RPMI7951 (cell line): ENCODE measurements at regions not wholly inside any gene's neighbourhood (a gene's known extent, or its start where the extent isn't known, plus 50 kb on each side); places are given as distances from the start of the nearest gene placed in this dataset.
"Not testable (repeated sequence)": the region's sequence is repeated elsewhere in the genome, so short reads cannot be mapped to it uniquely, and the experiment has no call there.

ENCODE experiments used
- DNase-seq: peaks from one replicate; pipeline ENCODE4 v3.0.0-alpha.2; 2012; ENCODE audit warnings: low read depth

DNA sequence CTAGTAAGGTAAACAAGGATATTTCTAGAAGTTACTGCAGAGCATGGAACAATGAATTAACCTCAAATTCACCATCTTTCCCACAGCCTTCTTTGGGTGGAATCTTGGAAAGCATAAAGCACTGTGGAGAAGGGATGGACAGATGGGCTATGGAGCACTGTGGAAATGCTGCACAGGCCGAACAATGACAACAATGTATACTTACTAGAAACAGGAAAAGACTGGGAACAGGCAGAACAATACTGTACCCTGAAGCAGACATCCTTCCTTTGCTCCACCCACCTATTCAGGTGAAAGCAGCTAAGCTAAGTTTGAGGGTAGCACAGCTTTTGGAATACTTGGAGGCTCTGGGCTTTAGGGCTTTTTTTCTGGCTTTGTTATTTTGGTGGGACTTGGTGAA, 250.6 kb upstream of the KLF8 start:
- DNase-seq, result no peak

DNA sequence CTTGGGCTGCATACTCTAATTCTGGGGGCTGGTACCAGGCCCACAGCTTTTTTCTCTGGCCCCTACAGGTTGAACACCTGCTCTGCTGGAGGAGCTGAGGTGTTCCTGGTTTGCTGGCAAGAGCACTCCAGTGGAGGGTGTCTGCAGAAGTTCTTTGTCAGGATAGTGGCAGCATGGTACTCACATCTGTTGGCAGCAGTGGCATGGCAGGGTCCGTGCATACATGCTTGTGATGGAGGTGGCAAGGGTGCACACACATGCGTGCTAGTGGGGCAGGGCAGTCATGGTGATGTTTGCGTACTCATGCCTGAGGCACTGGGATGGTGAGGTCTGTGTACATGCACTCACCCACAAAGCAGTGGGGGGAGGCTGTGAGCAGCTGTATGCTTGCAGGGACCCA, 235.5 kb upstream of the KLF8 start:
- DNase-seq, result no peak

DNA sequence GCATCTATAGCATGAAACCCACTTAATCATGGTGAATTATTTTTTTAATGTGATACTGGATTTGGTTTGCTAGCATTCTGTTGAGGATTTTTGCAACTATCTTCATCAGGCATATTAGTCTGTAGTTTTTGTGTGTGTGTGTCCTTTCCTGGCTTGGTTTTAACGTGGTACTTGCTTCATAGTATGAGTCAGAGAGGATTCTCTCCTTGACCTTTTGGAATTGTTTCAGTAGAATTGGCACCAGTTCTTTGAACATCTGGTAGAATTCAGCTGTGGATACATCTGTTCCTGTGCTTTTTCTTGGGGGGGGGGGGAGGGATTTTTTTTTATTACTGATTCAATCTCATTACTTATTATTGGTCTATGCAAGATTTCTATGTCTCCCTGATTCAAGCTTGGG, 232.0 kb upstream of the KLF8 start:
- peak; percentile 61 for DNase-seq

DNA sequence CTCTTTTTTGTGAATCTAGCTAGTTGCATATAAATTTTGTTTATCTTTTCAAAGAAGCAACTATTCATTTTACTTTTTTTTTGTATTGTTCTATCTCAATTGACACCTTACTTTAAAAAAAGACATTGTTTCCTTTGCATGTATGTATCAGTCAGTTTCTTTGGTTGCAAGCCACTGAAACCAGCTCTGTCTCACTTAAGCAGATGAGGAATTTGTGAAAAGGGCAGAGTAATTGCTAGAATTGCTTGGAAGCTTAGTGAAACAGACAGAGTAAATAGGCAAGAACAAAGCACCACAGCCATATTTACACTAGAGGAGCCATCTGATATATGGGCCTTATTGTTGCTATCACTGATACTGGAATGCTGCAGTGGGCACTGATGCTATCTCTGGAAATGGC, 231.4 kb upstream of the KLF8 start:
- DNase-seq, result no peak

DNA sequence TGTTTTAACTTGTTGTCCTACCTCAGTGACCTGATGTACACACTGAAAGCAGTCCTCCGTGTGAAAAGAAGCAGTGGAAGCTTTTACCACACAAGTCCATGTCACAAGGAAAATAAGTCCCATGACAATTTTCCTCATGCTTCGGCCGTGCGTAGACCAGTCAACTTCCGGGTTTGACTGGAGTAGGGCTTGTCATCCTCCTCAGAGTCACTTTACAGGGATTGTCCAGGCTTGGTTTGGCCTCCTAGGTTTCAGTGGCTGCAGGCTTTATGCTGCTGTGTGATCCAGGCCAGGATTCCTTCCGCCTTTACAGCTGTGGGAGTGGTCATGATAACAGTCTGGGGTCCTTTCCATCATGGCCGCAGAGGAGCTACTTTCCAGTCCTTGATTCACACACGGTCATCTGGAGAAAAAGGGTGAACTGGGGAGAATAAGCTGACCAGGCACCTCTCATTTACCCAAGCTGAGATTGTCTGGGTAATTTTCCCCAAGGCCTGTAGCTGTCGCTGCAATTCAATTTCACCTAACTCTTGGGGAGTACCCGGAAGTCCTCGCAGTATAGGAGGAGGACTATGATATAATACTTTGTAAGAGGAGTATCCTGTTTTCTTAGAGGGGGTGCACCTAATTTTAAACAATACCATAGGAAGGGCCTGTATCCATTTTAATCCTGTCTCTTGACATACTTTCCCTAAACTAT, 206.1 kb upstream of the KLF8 start:
- no peak for DNase-seq

DNA sequence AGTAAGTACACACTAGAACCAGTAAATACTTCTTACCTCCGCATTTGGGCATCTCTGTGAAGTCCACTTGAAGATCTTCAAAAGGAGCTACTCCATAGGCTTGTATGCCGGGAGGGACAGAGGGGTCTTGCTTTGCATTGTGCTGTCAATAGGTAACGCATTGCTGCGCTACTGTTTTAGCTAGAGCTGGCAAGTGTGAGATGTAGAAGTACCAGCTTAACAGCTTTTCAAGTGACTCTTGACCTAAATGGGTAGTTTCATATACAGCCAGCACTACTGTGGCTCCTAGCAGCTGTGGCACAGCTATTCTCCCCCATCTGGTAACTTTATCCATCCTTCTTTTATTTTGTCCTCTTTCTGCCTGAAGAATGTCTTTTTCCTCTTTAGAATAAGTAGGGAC, 205.3 kb upstream of the KLF8 start:
- no peak for DNase-seq

DNA sequence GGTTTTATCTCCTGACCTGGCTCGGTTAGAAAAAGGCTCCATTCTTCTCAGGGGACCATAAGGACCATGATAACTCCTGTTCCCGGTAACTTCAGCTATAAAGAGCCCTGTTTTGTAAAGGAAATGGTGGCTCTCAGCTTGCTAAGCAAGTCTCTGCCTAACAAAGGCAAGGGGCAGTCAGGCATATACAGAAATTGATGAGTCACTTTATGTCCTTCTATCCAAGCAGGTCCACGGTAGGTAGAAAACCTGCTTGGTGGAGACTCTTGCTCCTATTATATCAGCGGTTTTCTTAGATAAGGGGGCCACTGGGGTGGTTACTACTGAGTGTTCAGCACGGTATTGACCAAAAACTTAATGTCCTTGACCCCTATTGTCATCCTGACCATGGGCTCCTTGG, 203.0 kb upstream of the KLF8 start:
- DNase-seq, result no peak

DNA sequence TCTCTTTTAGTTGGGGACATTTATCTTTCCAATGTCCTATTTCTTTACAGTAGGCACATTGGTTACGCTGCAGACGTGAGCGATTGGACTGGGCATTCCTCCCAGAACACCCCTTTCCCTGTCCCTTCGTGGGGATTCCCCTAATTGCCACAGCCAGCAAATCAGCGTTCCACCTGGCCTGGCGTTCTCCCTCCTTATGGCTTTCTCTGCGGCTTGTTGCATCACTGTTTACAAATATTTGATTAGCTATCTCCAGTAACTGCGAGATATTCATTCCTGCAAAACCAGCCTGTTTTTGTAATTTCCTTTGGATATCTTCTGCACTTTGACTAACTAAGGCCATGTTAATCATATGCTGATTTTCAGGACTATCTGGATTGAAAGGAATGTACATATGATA, 202.5 kb upstream of the KLF8 start:
- DNase-seq, result no peak

DNA sequence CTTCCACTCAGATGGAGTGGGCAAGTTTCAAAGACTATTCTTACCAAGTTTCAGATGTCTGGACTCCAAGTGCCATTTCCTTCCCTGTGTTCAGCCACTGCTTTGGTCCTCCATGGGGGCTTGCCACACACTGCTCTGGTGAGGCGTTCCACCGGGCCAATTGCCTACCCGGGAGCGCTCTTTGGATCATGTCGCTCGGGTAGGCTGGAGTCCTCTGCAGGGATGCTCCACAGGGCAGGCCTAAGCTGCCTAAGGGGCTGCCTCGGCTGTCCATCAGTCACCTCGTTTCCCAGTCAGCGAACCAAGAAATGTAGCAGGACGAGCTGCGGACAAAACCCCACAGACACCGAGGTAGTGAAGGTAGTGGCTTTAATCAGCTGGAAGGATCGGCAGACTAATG, 200.7 kb upstream of the KLF8 start:
- no peak for DNase-seq

DNA sequence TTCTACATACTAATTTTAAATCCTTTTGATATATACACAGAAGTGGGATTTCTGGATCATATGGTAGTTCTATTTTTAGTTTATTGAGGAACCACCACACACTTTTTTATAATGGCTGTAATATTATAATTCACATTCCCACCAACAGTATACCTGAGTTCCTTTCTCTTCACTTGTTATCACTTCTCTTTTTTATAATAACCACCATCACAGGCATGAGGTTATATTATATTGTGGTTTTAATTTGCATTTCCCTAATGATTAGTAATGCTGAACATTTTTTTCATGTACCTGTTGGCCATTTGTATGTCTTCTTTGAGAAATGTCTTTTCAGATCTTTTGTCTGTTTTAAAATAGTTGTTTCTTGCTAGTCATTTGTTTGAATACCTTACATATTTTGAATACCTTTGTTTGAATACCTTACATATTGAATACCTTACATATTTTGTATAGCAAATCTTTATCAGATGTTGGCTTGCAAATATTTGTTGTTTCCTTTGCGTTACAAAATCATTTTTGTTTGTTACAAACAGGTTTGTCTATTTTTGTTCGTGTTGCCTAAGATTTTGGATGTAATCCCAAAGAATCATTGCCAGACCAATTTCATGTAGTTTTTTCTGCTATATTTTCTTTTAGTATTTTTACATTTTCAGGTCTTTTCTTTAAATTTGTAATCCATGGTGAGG, 198.5 kb upstream of the KLF8 start:
- no peak for DNase-seq

DNA sequence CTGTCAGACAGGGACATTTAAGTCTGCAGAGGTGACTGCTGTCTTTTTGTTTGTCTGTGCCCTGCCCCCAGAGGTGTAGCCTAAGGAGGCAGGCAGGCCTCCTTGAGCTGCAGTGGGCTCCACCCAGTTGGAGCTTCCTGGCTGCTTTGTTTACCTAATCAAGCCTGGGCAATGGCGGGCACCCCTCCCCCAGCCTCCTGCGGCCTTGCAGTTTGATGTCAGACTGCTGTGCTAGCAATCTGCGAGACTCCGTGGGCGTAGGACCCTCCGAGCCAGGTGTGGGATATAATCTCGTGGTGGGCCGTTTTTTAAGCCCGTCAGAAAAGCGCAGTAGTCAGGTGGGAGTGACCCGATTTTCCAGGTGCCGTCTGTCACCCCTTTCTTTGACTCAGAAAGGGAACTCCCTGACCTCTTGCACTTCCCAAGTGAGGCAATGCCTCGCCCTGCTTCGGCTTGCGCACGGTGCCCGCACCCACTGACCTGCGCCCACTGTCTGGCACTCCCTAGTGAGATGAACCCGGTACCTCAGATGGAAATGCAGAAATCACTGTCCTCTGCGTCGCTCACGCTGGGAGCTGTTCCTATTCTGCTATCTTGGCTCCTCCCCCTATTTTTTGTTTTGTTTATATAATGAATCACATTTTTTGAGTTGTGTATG, 179.4 kb upstream of the KLF8 start:
- DNase-seq, result not testable (repeated sequence)

DNA sequence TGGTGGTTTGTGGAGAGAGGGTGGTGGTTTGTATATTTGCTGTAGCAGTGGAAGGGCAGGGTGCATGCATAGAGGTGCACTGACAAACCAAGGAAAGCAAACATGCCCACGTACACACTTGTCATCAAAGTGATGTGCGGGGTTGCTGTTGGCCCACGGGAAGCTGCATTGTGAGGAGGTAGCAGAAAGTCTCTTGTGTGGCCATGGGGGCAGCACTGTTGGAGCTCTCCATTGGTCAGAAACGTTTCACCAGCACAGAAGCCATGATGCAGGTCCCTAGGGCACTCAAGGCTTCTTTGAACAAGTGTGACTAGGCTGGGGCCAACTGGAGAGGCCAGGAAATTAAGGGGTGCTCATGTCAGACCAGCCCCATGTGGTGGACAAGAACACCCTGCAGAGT, 174.8 kb upstream of the KLF8 start:
- DNase-seq, result no peak

DNA sequence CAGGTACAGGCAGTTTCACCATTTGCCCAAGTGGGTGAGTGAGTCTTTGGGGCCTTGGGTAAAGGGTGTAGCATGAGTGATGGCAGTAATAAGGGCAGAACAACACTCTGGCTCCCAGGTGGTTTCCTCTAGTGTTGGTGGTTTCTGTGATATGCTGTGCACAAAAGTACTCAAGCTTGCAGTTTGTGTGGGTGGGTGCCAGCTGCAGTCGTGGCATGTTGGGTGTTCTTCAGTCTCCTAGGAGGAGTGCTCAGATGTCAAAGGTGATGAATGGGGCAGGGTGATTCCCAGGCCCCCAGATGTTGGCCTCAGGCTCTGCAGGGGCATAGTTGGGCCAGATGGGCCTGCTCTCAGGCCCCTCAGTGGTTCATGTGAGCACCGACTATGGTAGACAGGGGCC, 166.1 kb upstream of the KLF8 start:
- no peak for DNase-seq

DNA sequence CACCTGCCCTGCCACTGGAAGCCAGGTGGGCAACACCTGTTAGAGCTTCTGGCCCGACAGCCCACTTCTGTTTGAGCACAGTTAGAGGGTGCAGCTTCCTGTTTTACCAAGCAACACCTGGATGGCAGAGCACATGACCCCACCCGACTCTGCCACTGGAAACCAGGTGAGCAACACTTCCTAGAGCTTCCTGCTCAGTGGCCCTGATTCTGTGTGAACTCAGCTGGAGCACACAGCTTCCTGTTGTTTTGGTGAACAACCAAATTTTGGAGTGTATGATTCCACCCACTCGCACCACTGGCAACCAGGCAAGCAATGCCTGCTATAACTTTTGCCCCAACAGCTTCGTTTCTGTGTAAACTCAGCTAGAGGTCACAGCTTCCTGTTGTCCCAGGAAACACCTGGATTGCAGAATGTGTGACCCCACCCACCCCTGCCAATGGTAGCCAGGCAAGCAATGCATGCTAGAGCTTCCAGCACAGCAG, 163.8 kb upstream of the KLF8 start:
- DNase-seq, result no peak

DNA sequence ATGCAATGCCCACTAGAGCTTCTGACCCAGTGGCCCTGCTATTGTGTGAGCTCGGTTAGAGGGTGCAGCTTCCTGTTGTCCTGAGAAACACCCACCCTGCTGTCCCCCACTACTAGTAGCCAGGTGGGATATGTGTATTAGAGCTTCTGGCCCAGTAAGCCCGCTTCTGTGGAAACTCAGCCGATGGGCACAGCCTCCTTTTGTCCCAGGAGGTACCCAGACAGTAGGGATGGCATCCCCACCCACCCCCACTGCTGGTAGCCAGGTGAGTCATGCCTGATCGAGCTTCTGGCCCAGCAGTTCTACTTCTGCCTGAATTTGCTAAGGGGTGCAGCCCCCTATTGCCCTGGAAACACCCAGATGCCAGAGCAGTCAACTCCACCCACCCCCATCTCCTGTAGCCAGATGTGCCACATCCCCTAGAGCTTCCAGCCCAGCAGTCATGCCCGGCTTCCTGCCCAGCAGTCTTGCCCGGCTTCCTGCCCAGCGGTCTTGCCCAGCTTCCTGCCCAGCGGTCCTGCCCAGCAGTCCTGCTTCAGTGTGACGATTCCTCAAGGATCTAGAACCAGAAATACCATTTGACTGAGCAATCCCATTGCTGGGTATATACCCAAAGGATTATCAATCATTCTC, 162.7 kb upstream of the KLF8 start:
- DNase-seq, result no peak

DNA sequence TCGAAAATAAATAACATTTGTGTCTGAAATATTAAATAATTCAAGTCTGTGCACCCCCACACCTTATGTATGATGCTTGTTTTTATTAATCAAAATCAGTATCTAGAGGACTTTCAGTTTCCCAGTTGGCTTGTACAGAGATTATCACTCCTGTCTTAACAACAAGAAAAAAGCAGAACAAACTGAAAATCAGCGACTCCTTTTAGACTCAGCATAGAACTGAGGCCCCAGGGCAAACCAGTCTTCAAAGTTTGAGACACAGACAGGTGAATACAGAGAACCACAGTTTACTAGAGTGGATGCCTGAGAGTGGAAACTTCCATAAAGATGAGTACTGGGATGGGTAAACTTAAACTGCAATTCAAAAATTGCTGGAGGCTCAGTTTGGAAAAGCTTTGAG, 142.8 kb upstream of the KLF8 start:
- DNase-seq, result no peak

DNA sequence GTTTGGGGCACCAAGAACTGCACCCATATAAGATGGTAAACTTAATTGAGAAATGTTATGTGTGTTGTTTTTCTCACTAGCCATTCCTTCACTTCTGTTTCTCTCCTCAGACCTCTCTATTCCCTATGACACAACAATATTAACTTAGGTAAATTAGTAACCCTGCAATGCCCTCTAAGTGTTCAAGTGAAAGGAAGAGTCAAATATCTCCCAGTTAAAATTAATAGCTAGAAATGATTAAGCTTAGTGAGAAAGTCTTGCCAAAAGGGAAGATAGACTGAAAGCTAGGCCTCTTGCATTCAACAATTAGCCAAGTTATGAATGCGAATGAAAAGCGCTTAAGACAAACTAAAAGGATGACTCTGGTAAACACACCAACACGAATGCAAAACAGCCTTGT, 132.9 kb upstream of the KLF8 start:
- DNase-seq, result no peak

DNA sequence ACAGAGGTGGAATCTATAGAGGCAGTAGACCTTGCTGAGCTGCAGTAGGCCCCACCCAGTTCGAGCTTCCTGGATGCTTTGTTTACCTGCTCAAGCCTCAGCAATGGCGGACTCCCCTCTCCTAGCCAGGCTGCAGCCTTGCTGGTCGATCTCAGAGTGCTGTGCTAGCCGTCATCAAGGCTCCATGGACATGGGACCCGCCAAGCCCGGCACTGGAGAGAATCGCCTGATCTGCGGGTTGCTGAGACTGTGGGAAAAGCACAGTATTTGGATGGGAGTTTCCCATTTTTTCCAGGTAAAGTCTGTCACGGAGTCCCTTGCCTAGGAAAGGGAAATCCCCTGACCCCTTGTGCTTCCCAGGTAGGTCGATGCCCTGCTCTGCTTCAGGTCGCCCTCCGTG, 124.8 kb upstream of the KLF8 start:
- no peak for DNase-seq

DNA sequence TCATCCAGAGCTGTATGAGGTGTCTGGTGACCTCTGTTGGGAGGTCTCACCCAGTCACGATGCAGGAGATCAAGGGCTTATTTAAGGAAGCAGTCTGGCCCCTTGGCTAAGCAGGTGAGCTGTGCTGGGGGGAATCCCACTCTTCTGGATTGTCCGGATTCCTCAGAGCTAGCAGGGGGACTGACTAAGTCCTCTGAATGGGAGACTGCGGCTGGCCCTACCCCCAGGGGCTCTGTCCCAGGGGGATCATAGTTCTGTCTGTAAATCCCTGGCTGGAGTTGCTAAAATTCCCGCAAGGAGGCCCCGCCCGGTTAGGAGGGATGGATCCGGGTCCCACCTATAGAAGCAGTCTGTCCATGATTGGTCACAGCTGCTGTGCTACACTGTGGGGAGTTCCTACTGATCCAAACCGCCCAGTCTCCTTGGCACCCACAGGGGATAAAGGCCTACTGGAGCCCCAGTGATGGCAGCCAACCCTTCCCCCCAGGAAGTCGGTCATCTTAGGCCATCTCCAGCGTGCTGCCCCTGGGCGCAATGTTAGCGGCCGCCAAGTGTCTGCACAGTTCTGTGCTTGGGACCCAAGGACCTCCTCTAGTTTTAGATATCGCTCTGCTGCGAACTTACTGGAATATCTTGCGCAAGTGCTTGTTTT, 118.2 kb upstream of the KLF8 start:
- DNase-seq, result no peak

DNA sequence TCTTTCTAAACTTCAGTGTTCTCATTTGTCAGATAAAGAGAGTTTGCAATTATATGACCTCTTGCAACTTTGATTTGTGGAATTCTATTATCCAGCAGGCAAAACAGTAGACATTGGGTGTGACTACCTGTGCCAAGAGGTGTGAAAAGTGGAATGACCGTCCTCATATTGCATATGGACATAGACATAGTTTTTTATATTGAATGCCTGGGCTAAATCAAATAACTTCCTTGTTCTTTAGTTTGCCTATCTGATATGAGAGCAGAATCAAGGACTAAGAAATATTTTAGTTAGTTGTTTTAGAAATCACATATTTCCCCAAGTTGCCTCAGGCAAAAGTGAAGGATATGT, 117.7 kb upstream of the KLF8 start:
- no peak for DNase-seq

DNA sequence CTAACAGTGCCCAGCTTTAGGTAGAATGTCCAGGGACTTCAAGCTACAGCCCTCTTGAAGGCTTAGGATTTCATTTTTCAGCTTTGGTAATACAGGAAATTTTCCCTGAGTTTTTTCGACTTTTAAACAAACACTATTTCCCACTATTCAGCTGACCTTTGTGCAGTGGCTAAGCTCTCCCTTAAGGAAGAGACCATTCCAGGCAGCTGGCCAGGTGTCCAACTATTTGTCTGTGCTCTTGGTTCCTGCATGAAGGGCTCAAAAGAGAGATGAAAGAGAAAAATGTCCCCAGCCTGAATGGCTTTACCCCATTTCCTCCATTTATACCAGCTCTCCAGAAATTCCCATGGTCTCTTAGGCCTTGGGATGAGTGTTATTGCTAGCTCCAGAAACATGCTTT, 111.9 kb upstream of the KLF8 start:
- no peak for DNase-seq

DNA sequence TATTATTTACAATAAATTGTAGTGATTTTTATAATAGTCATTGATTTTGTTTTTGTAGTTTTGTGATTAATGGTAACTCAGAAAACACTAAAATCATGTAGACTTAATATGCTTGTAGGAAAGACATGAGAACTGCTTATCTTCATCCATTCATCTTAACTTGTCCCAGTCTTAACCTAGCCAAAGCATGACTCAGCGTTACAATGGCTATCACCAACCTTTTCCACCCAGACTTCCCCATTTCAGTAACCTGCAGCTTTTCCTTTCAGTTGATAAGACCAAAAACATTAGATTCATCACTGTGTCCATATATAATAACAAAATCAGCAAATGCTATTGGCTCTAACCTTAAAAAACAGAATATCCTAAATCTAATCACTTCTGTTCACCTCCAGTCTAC, 106.2 kb upstream of the KLF8 start:
- no peak for DNase-seq
